Activated CD8-positive, alpha-beta memory T cell treated with anti-CD3 and anti-CD28 coated beads, Interleukin-2, amount 50 U/mL, for 24 hours (primary cell): ENCODE measurements at regions not wholly inside any gene's neighbourhood (a gene's known extent, or its start where the extent isn't known, plus 50 kb on each side); places are given as distances from the start of the nearest gene placed in this dataset.

ENCODE experiments used
- DNase-seq: peaks from one replicate; pipeline ENCODE4 v3.0.0-alpha.2; 2020; ENCODE audit errors: extremely low read depth

DNA sequence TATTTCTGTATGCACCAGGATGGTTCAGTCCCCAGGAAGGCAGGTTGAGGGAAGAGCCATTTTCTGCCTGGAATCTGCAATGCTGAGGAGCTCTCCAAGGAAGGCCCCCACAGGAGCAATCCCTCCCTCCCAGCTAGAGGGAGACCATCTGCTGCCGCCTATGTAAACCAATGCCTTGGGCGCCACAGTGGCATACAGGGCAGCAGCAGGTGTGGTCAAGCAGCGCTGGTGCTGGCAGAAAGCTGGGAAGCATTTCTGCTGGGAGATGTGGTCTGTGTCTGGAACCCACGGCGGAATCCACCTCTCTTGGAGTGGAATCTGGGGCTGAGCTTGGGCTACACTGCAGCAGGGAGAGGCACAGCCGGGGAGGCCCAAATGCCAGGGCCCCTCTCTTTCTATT, 283.3 kb downstream of the RRAGC start:
- DNase-seq: no peak

DNA sequence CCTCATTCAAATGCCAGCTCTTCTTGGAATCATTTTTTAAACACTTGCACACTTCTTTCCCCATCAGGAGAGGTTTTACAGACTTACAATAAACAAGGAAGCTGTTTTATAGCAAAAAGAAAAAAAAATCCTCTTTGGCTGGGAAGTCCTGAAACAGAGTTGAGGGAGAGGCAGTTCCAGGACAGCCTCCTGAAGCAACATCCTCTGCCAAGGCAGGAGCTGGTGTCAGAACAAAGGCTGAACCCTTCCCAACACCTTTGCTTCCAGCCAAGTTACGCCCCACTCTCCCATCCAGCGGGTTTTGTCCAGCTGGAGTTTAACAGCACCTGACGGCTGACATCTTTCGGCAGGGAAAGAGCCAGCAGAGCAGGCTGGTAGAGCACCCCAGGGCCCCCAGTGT, 287.8 kb downstream of the RRAGC start:
- no peak for DNase-seq

- no peak for DNase-seq
Measured at GRCh38 chr1:38570657-38570975, 289.0 kb downstream of the RRAGC start.

DNA sequence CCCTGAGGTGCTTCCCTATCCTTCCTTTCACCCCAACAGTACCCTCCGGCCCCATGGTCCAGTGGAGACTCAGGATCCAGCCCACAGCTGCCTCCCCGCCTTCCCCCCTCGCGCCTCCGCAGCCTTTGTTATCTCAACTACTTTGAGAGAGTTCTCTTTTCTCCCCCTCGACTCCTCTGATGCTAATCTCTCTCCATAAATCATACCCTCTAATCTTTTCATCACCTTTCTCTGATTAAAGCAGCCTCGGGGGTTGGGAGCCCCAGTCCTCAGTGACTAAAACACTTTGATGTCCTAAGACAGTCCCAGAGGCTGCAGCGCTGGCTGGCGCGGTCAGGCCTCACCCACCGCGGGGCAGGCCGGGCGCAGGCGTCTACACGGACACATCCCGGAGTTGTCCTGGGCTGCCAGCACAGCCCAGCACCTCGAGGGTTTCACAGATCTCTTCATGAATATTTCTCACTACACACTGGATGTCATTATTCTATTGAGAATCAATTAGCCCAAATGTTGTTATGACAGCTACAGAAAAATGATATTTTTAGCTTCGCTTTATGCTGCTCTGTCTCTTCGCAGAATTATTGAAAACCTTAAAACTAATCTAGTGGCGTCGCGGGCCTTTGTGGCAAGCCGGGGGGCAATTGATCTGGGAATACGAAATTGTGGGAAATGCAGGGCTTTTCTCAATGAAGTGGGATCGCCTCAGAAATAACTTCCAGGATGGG, 289.5 kb downstream of the RRAGC start:
- DNase-seq: no peak

- DNase-seq: no peak
Measured at GRCh38 chr1:38568061-38568857, 291.3 kb downstream of the RRAGC start.

GRCh38 chr1:38567401-38567800, 292.2 kb downstream of the RRAGC start:
- no peak for DNase-seq

GRCh38 chr1:38565020-38565491, 294.5 kb downstream of the RRAGC start:
- DNase-seq: no peak

GRCh38 chr1:38563942-38564735, 295.4 kb downstream of the RRAGC start:
- no peak for DNase-seq

GRCh38 chr1:38561725-38562124, 297.8 kb downstream of the RRAGC start:
- no peak for DNase-seq

DNA sequence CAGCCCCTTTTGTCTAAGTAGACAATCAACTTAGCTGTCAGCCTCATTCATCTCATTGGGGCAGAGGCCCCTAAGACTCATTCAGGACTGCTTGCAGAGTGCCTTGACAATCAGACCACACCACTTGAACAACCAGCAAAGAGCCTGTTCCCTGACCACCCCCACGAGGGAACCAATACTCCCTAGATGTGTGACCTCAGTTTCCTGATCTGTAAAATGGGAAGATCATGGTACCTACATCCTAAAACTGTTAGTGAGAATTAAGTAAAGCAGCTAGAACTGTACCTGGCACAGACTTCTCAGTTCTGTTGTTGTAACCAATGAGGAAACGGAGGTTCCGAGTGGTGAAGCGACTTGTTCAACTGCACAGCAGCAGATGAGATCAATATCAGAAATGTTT, 298.5 kb downstream of the RRAGC start:
- DNase-seq: no peak

DNA sequence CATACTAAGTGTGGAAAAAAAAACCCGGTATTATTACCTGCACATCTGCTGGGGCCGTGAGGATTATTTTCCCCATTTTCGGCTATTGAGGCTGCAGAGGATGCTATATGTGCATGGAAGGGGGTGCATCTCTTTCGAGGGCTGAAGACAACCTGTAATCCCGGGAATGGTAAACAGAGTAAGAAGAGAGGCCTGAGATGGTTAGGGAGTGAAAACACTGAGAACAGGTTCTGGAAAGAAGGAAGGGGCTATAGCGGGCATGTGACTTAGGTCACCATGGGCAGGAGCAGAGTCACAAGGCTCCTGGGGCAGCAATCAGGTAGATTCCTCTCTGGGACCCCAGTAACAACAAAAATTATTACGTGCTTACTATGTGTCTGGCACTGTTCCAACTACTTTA, 299.1 kb downstream of the RRAGC start:
- DNase-seq: no peak

DNA sequence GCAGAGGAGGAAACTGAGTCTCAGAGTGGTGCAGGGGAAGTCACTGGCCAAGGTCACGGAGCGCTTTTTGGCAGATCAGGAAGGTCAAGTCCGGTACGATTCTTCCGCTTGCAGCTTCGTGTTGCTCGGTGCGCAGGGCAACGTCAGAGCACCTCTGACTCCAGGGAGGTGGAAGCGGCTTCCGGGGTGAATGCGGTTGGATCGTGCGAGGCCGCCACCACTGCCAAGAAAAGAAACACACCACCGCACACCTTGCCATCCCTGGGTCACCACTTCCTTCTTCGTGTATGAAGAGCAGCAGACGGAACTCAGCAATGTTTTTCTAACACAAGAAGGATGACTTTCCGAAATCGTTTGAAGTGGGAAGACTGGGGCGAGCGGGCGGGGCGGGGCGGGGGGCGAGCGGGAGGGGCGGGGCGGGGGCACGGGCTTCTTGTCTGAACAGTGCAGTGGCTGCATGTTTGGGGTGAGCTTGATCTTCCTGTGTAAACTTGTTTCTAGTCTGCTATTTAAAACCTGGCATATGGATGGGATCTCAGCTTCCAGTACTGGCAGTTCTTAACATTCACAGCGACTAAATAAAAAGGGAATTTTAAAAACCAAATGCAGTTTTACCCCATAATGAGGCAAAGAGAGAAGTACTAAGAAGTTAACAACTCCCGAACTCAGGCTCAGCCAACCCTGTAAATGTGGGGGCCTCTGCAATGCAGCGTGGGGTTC, 300.0 kb downstream of the RRAGC start:
- peak; percentile 44 for DNase-seq

- DNase-seq: no peak
Measured at GRCh38 chr1:38558500-38559445, 300.8 kb downstream of the RRAGC start.

DNA sequence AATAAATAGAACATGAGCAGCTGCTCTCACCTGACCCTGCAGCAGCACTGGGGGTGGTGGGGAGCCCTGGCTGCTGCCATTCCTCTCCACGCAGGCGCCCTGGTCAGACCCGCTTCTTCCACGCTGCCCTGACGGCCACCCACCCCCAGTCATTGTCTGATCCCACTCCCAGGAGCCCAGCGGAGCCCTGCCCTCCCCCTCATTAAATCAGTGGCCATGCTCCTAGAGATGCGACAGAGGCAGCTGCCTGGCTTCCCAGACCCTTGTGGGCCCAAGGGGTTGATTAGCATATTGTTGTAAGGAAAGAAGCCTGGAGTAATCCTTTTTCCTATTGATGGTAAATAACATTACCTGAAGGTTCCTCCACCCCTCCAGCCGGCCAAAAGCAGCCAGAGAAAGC, 301.5 kb downstream of the RRAGC start:
- DNase-seq: no peak

DNA sequence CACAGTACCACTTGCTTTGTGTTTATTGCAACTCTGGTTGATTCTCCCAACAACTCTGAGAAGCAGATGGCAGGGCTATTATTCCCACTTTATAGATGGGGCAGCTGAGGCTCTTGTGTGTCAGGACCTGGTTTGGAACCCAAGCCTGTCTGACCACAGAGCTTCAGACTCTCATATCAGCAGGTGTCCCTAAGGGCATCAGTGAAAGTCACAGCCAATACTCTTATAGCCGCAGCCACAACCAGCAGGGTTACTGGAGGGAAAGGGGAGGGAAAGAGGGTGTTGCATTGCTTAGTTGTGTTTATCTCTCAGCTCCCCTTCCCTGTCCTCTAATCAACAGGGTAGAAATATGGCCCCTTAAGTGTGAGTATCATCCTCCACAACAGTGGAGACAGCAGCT, 304.0 kb downstream of the RRAGC start:
- no peak for DNase-seq

DNA sequence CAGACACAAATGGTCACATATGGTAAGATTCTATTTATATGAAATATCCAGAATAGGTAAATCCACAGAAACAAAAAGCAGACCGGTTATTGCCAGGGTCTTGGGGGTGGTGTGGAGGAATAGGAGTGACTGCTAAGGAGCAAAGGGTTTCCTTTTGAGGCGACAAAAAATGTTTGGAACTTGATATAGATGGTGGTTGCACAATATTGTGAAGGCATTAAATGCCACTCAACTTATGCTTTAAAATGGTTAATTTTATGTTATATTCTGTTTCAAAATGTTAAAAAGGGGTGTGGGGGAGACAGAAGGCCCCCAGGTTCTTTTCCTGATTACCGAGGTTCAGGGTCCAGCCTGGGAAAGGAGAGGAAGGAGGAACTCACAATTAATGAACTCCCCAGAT, 304.4 kb downstream of the RRAGC start:
- DNase-seq: no peak

- no peak for DNase-seq
Measured at GRCh38 chr1:38551318-38552307, 308.0 kb downstream of the RRAGC start.

GRCh38 chr1:38549191-38549590, 310.4 kb downstream of the RRAGC start:
- no peak for DNase-seq

DNA sequence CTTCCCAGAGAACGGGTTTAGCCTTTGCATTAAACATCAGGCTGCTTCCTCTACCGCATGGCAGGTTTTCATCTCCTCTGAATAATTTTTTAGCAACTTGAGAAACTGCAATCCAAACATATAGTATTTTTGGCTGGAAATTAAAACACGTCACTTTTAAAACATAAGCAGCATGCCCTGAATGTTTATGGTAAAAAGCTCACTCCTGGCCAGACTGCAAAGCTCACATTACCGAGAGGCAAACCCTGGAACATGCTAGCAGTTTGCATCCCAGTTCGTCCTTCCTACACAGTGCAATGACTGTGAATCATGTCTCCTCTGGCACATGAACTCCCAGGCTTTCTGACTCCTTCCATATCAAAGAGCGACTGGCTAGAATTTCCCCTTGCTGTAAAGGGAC, 312.3 kb downstream of the RRAGC start:
- DNase-seq: no peak

DNA sequence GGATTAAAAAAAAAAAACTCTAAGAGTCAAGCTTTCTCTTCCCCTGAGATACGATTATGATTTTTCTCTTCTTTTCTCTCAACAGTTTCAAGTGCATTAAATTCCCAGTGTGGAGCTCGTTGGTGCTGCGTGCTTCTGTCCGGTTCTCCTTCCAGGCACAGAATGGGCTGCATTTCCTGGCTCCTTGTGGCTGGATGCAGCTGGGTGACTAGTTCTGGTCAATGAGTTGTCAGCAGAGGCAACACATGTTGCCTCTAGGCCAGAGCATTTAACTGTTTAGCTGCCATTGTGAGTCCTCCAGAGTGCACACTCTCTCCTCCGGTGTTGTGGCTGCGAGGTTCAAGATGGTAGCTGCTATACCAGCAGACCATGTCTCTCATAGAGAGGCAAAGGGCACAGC, 312.9 kb downstream of the RRAGC start:
- no peak for DNase-seq
